GM19467 (cell line): ENCODE measurements at regions not wholly inside any gene's neighbourhood (a gene's known extent, or its start where the extent isn't known, plus 50 kb on each side); places are given as distances from the start of the nearest gene placed in this dataset.

ENCODE experiments used
- ATAC-seq: cut with Tn5 transposase; IDR thresholded peaks from one replicate; pipeline ENCODE4 v1.9.1; 2021; ENCODE audit warnings: mild to moderate bottlenecking, moderate library complexity; ENCODE audit not compliant: unreplicated experiment

GRCh38 chr9:79353856-79354520 lies 217.8 kb upstream of the TLE4 start:
- ATAC-seq: no peak

- ATAC-seq: no peak
Measured at GRCh38 chr9:79357194-79357593, 214.6 kb upstream of the TLE4 start.

GRCh38 chr9:79357616-79358015 lies 214.1 kb upstream of the TLE4 start:
- ATAC-seq: no peak

- no peak for ATAC-seq
Measured at GRCh38 chr9:79360387-79361347, 211.1 kb upstream of the TLE4 start.

GRCh38 chr9:79362100-79363081 lies 209.4 kb upstream of the TLE4 start:
- ATAC-seq: no peak

DNA sequence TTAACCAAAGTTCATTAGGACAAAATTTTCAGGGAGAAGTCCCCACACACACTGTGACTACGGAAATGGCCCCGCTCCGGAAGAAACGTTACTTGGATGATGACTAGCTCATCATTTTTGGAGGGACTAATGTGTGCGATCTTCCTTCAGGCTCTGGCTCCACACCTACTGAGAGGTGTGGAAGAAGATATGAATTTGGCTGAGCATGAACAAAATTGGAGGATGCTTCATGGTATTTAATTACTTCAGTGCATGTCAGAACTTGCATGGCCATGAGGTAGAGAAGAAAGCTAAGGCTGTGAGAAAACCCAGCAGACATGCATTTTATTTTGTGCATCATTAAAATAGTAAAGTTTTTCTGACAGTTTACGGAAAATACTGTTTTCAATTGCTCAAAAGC lies 202.1 kb upstream of the TLE4 start:
- ATAC-seq: no peak

DNA sequence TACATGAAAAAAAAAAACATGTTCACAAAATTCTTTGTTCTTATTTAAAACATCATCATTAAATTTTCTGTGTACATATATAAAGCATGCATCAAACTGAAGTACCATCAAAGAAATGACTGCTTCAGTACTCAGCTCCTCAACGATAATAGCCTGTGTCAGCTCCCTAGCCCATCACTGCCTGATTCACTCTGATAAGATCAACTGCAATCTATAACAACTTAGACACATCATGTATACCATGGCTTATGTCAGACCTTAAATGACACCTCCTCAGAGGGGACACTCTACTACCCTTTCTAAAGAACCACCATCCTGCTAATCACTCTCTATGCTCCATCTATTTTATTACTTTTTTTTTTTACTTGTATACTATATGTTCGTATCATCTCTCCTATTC lies 200.5 kb upstream of the TLE4 start:
- ATAC-seq: no peak

DNA sequence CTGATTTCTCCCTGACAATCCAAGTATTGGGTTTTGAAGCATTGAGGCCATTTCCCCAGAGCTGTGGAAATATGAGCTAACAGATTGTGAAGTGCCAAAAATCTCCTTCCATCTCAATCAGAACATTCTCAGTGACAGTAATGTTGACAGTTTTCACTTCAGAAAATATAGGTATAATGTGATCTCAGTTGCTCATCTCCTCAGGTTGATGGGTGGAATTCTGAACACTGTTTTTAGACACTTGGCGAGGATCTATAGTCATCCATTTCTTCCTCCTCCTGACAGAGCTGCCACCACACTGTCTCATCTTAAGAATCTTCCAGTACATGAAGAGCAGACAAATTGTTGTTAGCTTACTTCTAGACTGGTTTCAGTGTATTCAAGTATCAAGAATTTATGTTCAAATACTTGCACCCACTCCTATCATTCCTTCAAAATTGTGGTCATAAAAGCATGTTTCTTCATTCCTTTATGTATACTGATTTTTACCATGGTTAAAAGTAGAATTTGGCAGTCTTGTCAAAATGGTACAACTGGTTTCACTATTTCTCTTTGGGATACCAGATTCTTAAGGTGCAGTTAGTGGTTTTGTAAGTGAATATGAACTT lies 199.7 kb upstream of the TLE4 start:
- no peak for ATAC-seq

GRCh38 chr9:79377339-79377855 lies 194.4 kb upstream of the TLE4 start:
- no peak for ATAC-seq

- ATAC-seq: no peak
Measured at GRCh38 chr9:79378107-79378506, 193.7 kb upstream of the TLE4 start.

GRCh38 chr9:79382044-79382443 lies 189.7 kb upstream of the TLE4 start:
- no peak for ATAC-seq

GRCh38 chr9:79382458-79382857 lies 189.3 kb upstream of the TLE4 start:
- no peak for ATAC-seq

GRCh38 chr9:79383096-79383495 lies 188.7 kb upstream of the TLE4 start:
- no peak for ATAC-seq

DNA sequence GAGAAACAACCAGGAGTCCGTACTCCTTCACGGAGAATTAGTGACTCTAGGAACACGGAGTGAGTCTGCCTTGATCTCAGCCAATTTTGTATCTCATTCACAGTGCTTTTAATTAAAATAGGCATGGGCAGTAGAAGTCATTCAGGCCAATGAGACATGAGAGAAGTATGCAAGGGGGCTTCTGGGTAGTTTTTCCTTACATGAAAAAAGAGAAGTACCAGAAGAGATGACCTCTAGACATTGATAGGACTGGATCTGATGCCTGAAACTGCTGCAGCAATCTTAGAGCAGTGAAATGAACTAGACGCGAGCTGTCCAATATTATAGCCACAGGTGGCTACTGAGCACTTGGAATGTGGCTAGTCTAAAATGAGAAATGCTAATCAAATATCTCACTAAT lies 187.7 kb upstream of the TLE4 start:
- no peak for ATAC-seq

GRCh38 chr9:79384501-79384900 lies 187.3 kb upstream of the TLE4 start:
- ATAC-seq: no peak

GRCh38 chr9:79387101-79387835 lies 184.5 kb upstream of the TLE4 start:
- ATAC-seq: no peak

GRCh38 chr9:79390077-79390698 lies 181.6 kb upstream of the TLE4 start:
- no peak for ATAC-seq

- ATAC-seq: no peak
Measured at GRCh38 chr9:79390781-79391770, 180.7 kb upstream of the TLE4 start.
